ENCODE measurements at regions not wholly inside any gene's neighbourhood (a gene's known extent, or its start where the extent isn't known, plus 50 kb on each side); places are given as distances from the start of the nearest gene placed in this dataset.

- Mint-ChIP-seq H3K36me3 (no peaks in the 10 kb centered on the region), H3K27ac (no peak overlapping the region), H3K4me3 (no peak overlapping the region), H3K27me3 (peaks cover 12 to 22% of the 10 kb centered on the region in 2 donors), H3K9me3 (no peaks in the 10 kb centered on the region), H3K4me1 (no peaks in the 10 kb centered on the region)
- DNase-seq (no peak), ATAC-seq (replicated peaks) (no peak)
Observed at GRCh38 chr17:62187681-62188080, 122.6 kb upstream of the MED13 start.

- DNase-seq (no peak), ATAC-seq (replicated peaks) (no peak)
- no peaks in the 10 kb centered on the region for H3K4me1 Mint-ChIP-seq
- H3K27ac Mint-ChIP-seq: no peak overlapping the region
- H3K36me3 Mint-ChIP-seq: no peaks in the 10 kb centered on the region
- no peak overlapping the region for H3K4me3 Mint-ChIP-seq
- H3K9me3 Mint-ChIP-seq: no peaks in the 10 kb centered on the region
- peaks cover 12 to 16% of the 10 kb centered on the region in 2 donors for H3K27me3 Mint-ChIP-seq
Observed at GRCh38 chr17:62186841-62187240, 121.8 kb upstream of the MED13 start.

- Mint-ChIP-seq H3K4me3 (no peak overlapping the region), H3K27me3 (peaks cover 0 to 6% of the 10 kb centered on the region in 2 donors), H3K27ac (no peak overlapping the region), H3K9me3 (peaks cover 0 to 4% of the 10 kb centered on the region in 2 donors), H3K4me1 (no peaks in the 10 kb centered on the region), H3K36me3 (peaks cover 0 to 2% of the 10 kb centered on the region in 2 donors)
- ATAC-seq (replicated peaks): no peak
- no peak for DNase-seq
Observed at GRCh38 chr17:62180772-62181171, 115.7 kb upstream of the MED13 start.

GRCh38 chr17:62179525-62180161 lies 114.6 kb upstream of the MED13 start:
- DNase-seq (no peak), ATAC-seq (replicated peaks) (no peak)
- no peaks in the 10 kb centered on the region for H3K27me3 Mint-ChIP-seq
- H3K9me3 Mint-ChIP-seq: peaks cover 0 to 4% of the 10 kb centered on the region in 2 donors
- H3K36me3 Mint-ChIP-seq: peaks cover 0 to 2% of the 10 kb centered on the region in 2 donors
- no peak overlapping the region for H3K27ac Mint-ChIP-seq
- H3K4me1 Mint-ChIP-seq: no peaks in the 10 kb centered on the region
- no peak overlapping the region for H3K4me3 Mint-ChIP-seq

- Mint-ChIP-seq H3K4me1 (no peaks in the 10 kb centered on the region), H3K27me3 (peaks cover 0 to under 1% of the 10 kb centered on the region in 2 donors), H3K9me3 (peaks cover 0 to 4% of the 10 kb centered on the region in 2 donors), H3K36me3 (peaks cover 0 to 2% of the 10 kb centered on the region in 2 donors), H3K27ac (no peak overlapping the region), H3K4me3 (no peak overlapping the region)
- DNase-seq (no peak), ATAC-seq (replicated peaks) (no peak)
Observed at GRCh38 chr17:62178579-62178978, 113.5 kb upstream of the MED13 start.

- Mint-ChIP-seq H3K27me3 (peaks cover 0 to 12% of the 10 kb centered on the region in 2 donors), H3K9me3 (peaks cover 0 to 2% of the 10 kb centered on the region in 2 donors), H3K27ac (no peak overlapping the region), H3K4me3 (no peak overlapping the region), H3K4me1 (peaks cover 7 to 11% of the 10 kb centered on the region in 2 donors), H3K36me3 (no peaks in the 10 kb centered on the region)
- ATAC-seq (replicated peaks) (no peak), DNase-seq (no peak)
Observed at GRCh38 chr17:62172492-62173291, 107.6 kb upstream of the MED13 start.

GRCh38 chr17:62167076-62167475 lies 102.0 kb upstream of the MED13 start:
- DNase-seq: no peak
- Mint-ChIP-seq H3K4me1 (peaks cover 7 to 11% of the 10 kb centered on the region in 2 donors), H3K4me3 (no peak overlapping the region)

GRCh38 chr17:62164747-62165722 lies 100.0 kb upstream of the MED13 start:
- ATAC-seq (replicated peaks): no peak
- Mint-ChIP-seq H3K9me3 (peaks cover 0 to 2% of the 10 kb centered on the region in 2 donors), H3K36me3 (no peaks in the 10 kb centered on the region), H3K4me3 (no peak overlapping the region), H3K4me1 (no peaks in the 10 kb centered on the region), H3K27ac (no peak overlapping the region), H3K27me3 (peaks cover 12 to 14% of the 10 kb centered on the region in 2 donors)
- DNase-seq: no peak

More at GRCh38 chr17:62167076-62167475, 102.0 kb upstream of the MED13 start:
- ATAC-seq (replicated peaks): no peak
- Mint-ChIP-seq H3K27me3 (peaks cover 5 to 12% of the 10 kb centered on the region in 2 donors), H3K9me3 (peaks cover 0 to 2% of the 10 kb centered on the region in 2 donors), H3K27ac (no peak overlapping the region), H3K36me3 (no peaks in the 10 kb centered on the region)

- H3K27ac Mint-ChIP-seq: no peak overlapping the region
- ATAC-seq (replicated peaks): no peak
- H3K4me1 Mint-ChIP-seq: no peaks in the 10 kb centered on the region
- no peak for DNase-seq
- no peaks in the 10 kb centered on the region for H3K9me3 Mint-ChIP-seq
- H3K4me3 Mint-ChIP-seq: no peak overlapping the region
- H3K36me3 Mint-ChIP-seq: no peaks in the 10 kb centered on the region
- H3K27me3 Mint-ChIP-seq: peaks cover 10 to 14% of the 10 kb centered on the region in 2 donors
Observed at GRCh38 chr17:62163847-62164246, 98.8 kb upstream of the MED13 start.

GRCh38 chr17:62162898-62163297 lies 97.8 kb upstream of the MED13 start:
- Mint-ChIP-seq H3K27me3 (peaks cover 8 to 14% of the 10 kb centered on the region in 2 donors), H3K9me3 (no peaks in the 10 kb centered on the region), H3K36me3 (no peaks in the 10 kb centered on the region), H3K4me1 (no peaks in the 10 kb centered on the region), H3K27ac (no peak overlapping the region), H3K4me3 (no peak overlapping the region)
- DNase-seq (no peak), ATAC-seq (replicated peaks) (no peak)

GRCh38 chr17:62161405-62162148 lies 96.5 kb upstream of the MED13 start:
- DNase-seq: no peak
- peaks cover 11 to 14% of the 10 kb centered on the region in 2 donors for H3K27me3 Mint-ChIP-seq
- no peak for ATAC-seq (replicated peaks)
- H3K4me3 Mint-ChIP-seq: no peak overlapping the region
- H3K36me3 Mint-ChIP-seq: no peaks in the 10 kb centered on the region
- H3K9me3 Mint-ChIP-seq: no peaks in the 10 kb centered on the region
- no peaks in the 10 kb centered on the region for H3K4me1 Mint-ChIP-seq
- H3K27ac Mint-ChIP-seq: no peak overlapping the region

- Mint-ChIP-seq H3K4me1 (no peaks in the 10 kb centered on the region), H3K27ac (no peak overlapping the region), H3K36me3 (no peaks in the 10 kb centered on the region), H3K9me3 (no peaks in the 10 kb centered on the region), H3K27me3 (peaks cover 13 to 14% of the 10 kb centered on the region in 2 donors), H3K4me3 (no peak overlapping the region)
- ATAC-seq (replicated peaks): no peak
- no peak for DNase-seq
Observed at GRCh38 chr17:62160816-62161215, 95.7 kb upstream of the MED13 start.

GRCh38 chr17:62159994-62160393 lies 94.9 kb upstream of the MED13 start:
- no peak overlapping the region for H3K27ac Mint-ChIP-seq
- H3K4me1 Mint-ChIP-seq: no peaks in the 10 kb centered on the region
- H3K36me3 Mint-ChIP-seq: no peaks in the 10 kb centered on the region

More at GRCh38 chr17:62159994-62160393, 94.9 kb upstream of the MED13 start:
- DNase-seq: no peak
- no peak for ATAC-seq (replicated peaks)
- Mint-ChIP-seq H3K9me3 (no peaks in the 10 kb centered on the region), H3K27me3 (peaks cover 13 to 14% of the 10 kb centered on the region in 2 donors), H3K4me3 (no peak overlapping the region)

Data from stimulated activated naive B cell treated with anti-CD40 and anti-IgM and Interleukin-4, amounts not matched to agents 10 μg/mL and 1 μg/mL and 100 μg/mL, for 72 hours (primary cell).